ENCODE measurements at regions not wholly inside any gene's neighbourhood (a gene's known extent, or its start where the extent isn't known, plus 50 kb on each side); places are given as distances from the start of the nearest gene placed in this dataset.
"Not testable (repeated sequence)": the region's sequence is repeated elsewhere in the genome, so short reads cannot be mapped to it uniquely, and the experiment has no call there.

- ATAC-seq (replicated peaks in 6 of 8): peak in 3 of 8 experiments; percentile 15 to 34 (median 27)
- Histone ChIP-seq H3K4me1 (replicated peaks in 1 of 2) (no peaks in the 10 kb centered on the region), H3K27ac (no peak overlapping the region), H3K4me3 (no peak overlapping the region)
- 30 to 92% (median 65%) methylated on average over 1 to 2 of the region's 2 CpGs; no CpG with 5 or more reads in 1 of the 10 experiments for WGBS, 10 experiments
- in situ Hi-C loops (cut with MboI; ENCODE audit: low pct_unique_long_range_greater_than_20kb in 2 of 9, low sequenced_read_pairs in 9 of 9, unreplicated experiment in 9 of 9): no loop called here
Measured at GRCh38 chr7:34425631-34426384, 232.2 kb upstream of the NPSR1 start.

DNA sequence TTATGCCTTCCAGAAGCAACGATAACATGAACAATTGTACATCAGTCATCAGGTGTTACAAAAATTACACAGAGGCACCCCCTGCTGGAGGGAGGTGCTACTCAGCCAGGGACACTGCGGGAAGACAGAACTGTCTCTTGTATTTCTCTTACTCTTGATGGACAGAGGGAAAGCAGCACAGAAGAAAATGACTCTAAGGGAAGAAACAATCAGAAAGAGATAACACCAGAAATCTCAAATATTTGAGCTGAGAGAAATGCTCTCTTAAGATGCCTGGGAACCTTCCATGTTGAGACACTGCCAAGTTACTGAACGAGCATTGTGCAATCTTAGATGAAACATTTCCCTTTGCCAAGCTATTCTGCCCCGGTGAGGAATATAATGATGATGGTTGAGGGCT lies 227.6 kb upstream of the NPSR1 start:
- Histone ChIP-seq H3K27ac (no peak overlapping the region), H3K4me3 (no peak overlapping the region), H3K4me1 (replicated peaks in 1 of 2) (no peaks in the 10 kb centered on the region)
- in situ Hi-C loops (cut with MboI; ENCODE audit: low pct_unique_long_range_greater_than_20kb in 2 of 9, low sequenced_read_pairs in 9 of 9, unreplicated experiment in 9 of 9): no loop called here
- 15 to 100% (median 77%) methylated on average over 1 to 4 of the region's 4 CpGs; no CpG with 5 or more reads in 2 of the 10 experiments for WGBS, 10 experiments
- ATAC-seq (replicated peaks in 6 of 8): peak in 3 of 8 experiments; percentile 71 to 88 (median 74)

DNA sequence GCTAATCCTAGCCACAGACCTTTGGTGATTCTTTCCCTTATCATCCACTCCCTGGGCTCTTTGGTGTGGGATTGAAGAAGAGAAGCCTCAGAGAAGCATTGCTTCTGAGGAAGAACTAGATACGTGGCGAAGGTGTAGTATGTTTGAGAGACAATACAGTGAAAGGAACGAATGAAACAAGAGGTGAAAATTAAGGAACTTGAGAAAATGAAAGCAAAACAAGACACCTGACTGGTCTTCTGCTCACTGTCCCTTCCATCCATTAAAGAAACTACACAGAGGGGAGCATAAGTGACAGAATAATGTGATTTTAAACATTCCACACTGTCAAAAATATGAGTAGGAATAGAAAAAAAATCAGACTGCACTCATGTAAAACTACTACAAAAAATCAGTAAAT lies 219.6 kb upstream of the NPSR1 start:
- Histone ChIP-seq H3K4me3 (no peak overlapping the region), H3K4me1 (replicated peaks in 1 of 2) (no peaks in the 10 kb centered on the region), H3K27ac (no peak overlapping the region)
- in situ Hi-C loops (cut with MboI; ENCODE audit: low pct_unique_long_range_greater_than_20kb in 2 of 9, low sequenced_read_pairs in 9 of 9, unreplicated experiment in 9 of 9): no loop called here
- ATAC-seq (replicated peaks in 6 of 8): peak in 1 of 8 experiments; percentile 43
- WGBS, 10 experiments: 18 to 93% (median 61%) methylated on average over 3 of the region's 3 CpGs; no CpG with 5 or more reads in 1 of the 10 experiments

DNA sequence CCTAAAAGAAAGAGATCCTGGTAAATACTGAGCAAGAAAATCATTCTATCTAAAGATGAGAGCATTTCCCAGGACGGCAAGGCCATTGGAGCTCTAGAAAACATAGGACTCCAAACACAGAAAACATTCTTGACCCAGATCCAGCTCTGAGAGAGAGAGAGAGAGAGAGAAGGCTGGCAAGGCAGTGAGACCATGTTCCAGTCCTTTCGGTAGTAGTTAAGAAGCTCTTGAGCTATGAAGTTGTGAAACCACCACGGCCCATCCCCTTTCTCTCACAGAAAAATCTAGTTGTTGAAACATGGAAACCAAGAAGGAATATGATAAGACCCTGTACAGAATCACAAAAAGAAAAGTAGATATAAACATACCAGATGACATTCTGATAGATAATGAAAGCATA lies 212.4 kb upstream of the NPSR1 start:
- in situ Hi-C loops (cut with MboI; ENCODE audit: low pct_unique_long_range_greater_than_20kb in 2 of 9, low sequenced_read_pairs in 9 of 9, unreplicated experiment in 9 of 9): no loop called here
- no peaks in the 10 kb centered on the region for H3K4me1 ChIP-seq (replicated peaks in 1 of 2)
- no peak overlapping the region for H3K27ac ChIP-seq
- no peak overlapping the region for H3K4me3 ChIP-seq
- 25 to 100% (median 84%) methylated on average over 1 to 3 of the region's 3 CpGs for WGBS, 10 experiments
- ATAC-seq (replicated peaks in 6 of 8): no peak

DNA sequence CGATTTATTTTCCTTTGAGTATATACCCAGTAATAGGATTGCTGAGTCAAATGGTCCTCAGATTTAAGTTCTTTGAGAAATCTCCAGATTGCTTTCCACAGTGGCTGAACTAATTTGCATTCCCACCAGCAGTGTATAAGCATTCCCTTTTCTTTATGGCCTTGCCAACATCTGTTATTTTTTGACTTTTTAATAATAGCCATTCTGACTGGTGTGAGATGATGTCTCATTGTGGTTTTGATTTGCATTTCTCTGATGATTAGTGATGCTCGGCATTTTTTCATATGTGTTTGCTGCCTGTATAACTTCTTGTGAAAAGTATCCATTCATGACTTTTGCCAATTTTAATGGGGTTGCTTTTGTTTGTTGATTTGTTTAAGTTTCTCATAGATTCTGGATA lies 209.5 kb upstream of the NPSR1 start:
- 0 to 100% (median 56%) methylated on average over 1 to 2 of the region's 2 CpGs; no CpG with 5 or more reads in 1 of the 10 experiments for WGBS, 10 experiments
- H3K4me1 ChIP-seq (replicated peaks in 1 of 2); in situ Hi-C loops (cut with MboI; ENCODE audit: low pct_unique_long_range_greater_than_20kb in 2 of 9, low sequenced_read_pairs in 9 of 9, unreplicated experiment in 9 of 9); H3K27ac ChIP-seq; H3K4me3 ChIP-seq: not testable (repeated sequence)
- ATAC-seq (replicated peaks in 6 of 8): peak in 2 of 8 experiments; percentile 72 to 77

DNA sequence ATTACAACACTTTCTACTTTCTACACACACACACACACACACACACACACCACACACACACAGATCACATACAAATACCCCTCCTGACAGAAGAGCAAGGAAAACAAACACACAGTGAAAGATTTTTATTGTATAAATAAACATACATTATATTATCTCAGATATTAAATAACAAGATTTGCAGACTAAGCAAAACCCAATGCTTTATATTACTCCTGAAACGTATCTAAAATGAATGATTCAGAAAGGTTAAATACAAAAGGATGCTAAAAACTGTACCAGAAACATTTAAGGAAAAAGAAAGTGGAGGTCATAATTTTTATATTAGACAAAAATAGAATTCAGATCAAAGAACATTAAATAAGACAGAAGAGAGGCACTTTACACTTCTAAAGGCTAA lies 208.3 kb upstream of the NPSR1 start:
- no peak overlapping the region for H3K4me3 ChIP-seq
- H3K27ac ChIP-seq: no peak overlapping the region
- 18 to 100% (median 80%) methylated on average over 1 of the region's 1 CpG; no CpG with 5 or more reads in 1 of the 10 experiments for WGBS, 10 experiments
- H3K4me1 ChIP-seq (replicated peaks in 1 of 2): no peaks in the 10 kb centered on the region
- in situ Hi-C loops (cut with MboI; ENCODE audit: low pct_unique_long_range_greater_than_20kb in 2 of 9, low sequenced_read_pairs in 9 of 9, unreplicated experiment in 9 of 9): no loop called here
- no peak for ATAC-seq (replicated peaks in 6 of 8)

DNA sequence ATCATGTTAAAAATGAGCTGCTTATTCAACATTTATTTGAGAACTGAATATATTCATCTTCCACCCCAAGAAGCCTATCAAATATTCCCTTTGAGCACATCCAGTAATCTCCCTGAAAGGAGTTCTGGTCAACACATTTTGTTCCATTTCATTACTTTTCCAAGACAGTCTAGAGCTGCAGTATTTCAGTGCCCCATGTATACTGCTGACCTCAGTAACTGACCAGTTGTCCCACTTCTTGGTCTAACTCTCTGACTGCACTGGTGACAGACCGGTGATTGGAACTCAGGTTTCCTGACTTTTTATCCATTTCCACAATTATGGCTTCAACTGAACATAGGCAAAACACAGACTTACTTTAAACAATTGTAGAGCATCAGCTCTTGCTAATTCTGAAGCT lies 206.8 kb upstream of the NPSR1 start:
- no peak overlapping the region for H3K27ac ChIP-seq
- WGBS, 10 experiments: 57 to 100% (median 93%) methylated on average over 1 of the region's 1 CpG; no CpG with 5 or more reads in 4 of the 10 experiments
- no peaks in the 10 kb centered on the region for H3K4me1 ChIP-seq (replicated peaks in 1 of 2)
- H3K4me3 ChIP-seq: no peak overlapping the region
- in situ Hi-C loops (cut with MboI; ENCODE audit: low pct_unique_long_range_greater_than_20kb in 2 of 9, low sequenced_read_pairs in 9 of 9, unreplicated experiment in 9 of 9): no loop called here
- no peak for ATAC-seq (replicated peaks in 6 of 8)

DNA sequence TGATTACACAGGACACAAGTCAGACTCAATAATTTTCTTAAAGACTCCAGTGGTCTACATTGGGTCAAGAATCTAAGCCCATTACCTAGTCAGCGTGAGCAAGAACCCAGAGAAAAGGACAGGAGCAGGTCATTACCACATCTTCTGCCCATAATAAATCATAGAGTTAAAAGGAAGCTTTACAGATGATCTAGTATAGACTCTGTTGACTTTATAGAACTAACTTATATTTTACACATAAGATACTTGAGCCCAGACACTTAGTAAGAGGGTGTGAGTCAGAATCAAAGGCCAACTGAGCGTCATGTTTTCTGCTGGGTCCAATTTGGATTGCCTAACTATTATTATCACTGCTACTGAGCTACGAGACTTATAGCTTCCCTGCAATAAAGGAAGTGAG lies 206.1 kb upstream of the NPSR1 start:
- Histone ChIP-seq H3K4me1 (replicated peaks in 1 of 2) (no peaks in the 10 kb centered on the region), H3K27ac (no peak overlapping the region), H3K4me3 (no peak overlapping the region)
- in situ Hi-C loops (cut with MboI; ENCODE audit: low pct_unique_long_range_greater_than_20kb in 2 of 9, low sequenced_read_pairs in 9 of 9, unreplicated experiment in 9 of 9): no loop called here
- ATAC-seq (replicated peaks in 6 of 8): no peak
- 52 to 100% (median 80%) methylated on average over 1 to 3 of the region's 3 CpGs; no CpG with 5 or more reads in 3 of the 10 experiments for WGBS, 10 experiments

DNA sequence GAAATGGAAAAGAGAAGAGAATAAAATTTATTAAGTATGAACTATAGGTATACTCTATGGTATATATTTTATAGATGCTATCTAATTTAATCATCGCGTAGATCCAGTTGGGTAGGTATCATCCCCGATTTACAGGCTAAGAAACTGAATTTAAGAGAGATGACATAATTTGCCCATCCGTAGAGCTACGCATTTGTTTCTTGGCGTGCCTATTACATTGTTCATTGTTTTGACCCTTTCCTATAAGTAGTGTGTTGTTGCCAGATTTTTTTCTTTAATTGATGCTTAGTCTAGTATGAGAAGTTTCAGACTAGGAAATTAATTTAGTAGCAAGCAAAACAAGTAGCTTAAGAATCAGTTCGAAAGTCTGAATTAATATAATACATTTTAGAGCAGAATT lies 205.7 kb upstream of the NPSR1 start:
- in situ Hi-C loops (cut with MboI; ENCODE audit: low pct_unique_long_range_greater_than_20kb in 2 of 9, low sequenced_read_pairs in 9 of 9, unreplicated experiment in 9 of 9): no loop called here
- WGBS, 10 experiments: 67 to 100% (median 92%) methylated on average over 1 to 7 of the region's 7 CpGs
- Histone ChIP-seq H3K4me1 (replicated peaks in 1 of 2) (no peaks in the 10 kb centered on the region), H3K27ac (no peak overlapping the region), H3K4me3 (no peak overlapping the region)
- no peak for ATAC-seq (replicated peaks in 6 of 8)

GRCh38 chr7:34453150-34453549 lies 204.9 kb upstream of the NPSR1 start:
- peak in 1 of 8 experiments; percentile 43 for ATAC-seq (replicated peaks in 6 of 8)
- WGBS, 10 experiments: 8 to 100% (median 85%) methylated on average over 1 to 2 of the region's 2 CpGs
- in situ Hi-C loops (cut with MboI; ENCODE audit: low pct_unique_long_range_greater_than_20kb in 2 of 9, low sequenced_read_pairs in 9 of 9, unreplicated experiment in 9 of 9): no loop called here

GRCh38 chr7:34454381-34454780 lies 203.6 kb upstream of the NPSR1 start:
- no peak for ATAC-seq (replicated peaks in 6 of 8)
- H3K4me3 ChIP-seq: no peak overlapping the region
- no peak overlapping the region for H3K27ac ChIP-seq
- WGBS, 10 experiments: 48 to 100% (median 80%) methylated on average over 2 to 4 of the region's 4 CpGs; no CpG with 5 or more reads in 1 of the 10 experiments
- in situ Hi-C loops (cut with MboI; ENCODE audit: low pct_unique_long_range_greater_than_20kb in 2 of 9, low sequenced_read_pairs in 9 of 9, unreplicated experiment in 9 of 9): no loop called here
- H3K4me1 ChIP-seq (replicated peaks in 1 of 2): no peaks in the 10 kb centered on the region

More at GRCh38 chr7:34453150-34453549, 204.9 kb upstream of the NPSR1 start:
- no peak overlapping the region for H3K27ac ChIP-seq
- H3K4me3 ChIP-seq: no peak overlapping the region
- no peaks in the 10 kb centered on the region for H3K4me1 ChIP-seq (replicated peaks in 1 of 2)

DNA sequence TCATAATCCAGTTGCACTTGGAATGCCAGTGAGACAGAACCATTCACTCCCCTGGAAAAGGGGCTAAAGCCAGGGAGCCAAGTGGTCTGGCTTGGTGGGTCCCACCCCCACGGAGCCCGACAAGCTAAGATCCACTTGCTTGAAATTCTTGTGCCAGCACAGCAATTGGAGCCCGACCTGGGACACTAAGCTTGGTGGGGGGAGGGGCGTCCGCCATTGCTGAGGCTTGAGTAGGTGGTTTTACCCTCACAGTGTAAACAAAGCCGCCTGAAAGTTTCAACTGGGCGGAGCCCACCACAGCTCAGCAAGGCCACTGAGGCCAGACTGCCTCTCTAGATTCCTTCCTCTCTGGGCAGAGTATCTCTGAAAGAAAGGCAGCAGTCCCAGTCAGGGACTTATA lies 200.7 kb upstream of the NPSR1 start:
- Histone ChIP-seq H3K27ac (no peak overlapping the region), H3K4me1 (replicated peaks in 1 of 2) (no peaks in the 10 kb centered on the region), H3K4me3 (no peak overlapping the region)
- in situ Hi-C loops (cut with MboI; ENCODE audit: low pct_unique_long_range_greater_than_20kb in 2 of 9, low sequenced_read_pairs in 9 of 9, unreplicated experiment in 9 of 9): no loop called here
- WGBS, 10 experiments: 80 to 100% methylated on average over 1 to 3 of the region's 7 CpGs; no CpG with 5 or more reads in 8 of the 10 experiments
- ATAC-seq (replicated peaks in 6 of 8): no peak

- Histone ChIP-seq H3K27ac (no peak overlapping the region), H3K4me1 (replicated peaks in 1 of 2) (no peaks in the 10 kb centered on the region), H3K4me3 (no peak overlapping the region)
- 67 to 100% (median 88%) methylated on average over 1 of the region's 1 CpG; no CpG with 5 or more reads in 5 of the 10 experiments for WGBS, 10 experiments
- peak in 1 of 8 experiments; percentile 46 for ATAC-seq (replicated peaks in 6 of 8)
- in situ Hi-C loops (cut with MboI; ENCODE audit: low pct_unique_long_range_greater_than_20kb in 2 of 9, low sequenced_read_pairs in 9 of 9, unreplicated experiment in 9 of 9): no loop called here
Measured at GRCh38 chr7:34463830-34464229, 194.2 kb upstream of the NPSR1 start.

- in situ Hi-C loops (cut with MboI; ENCODE audit: low pct_unique_long_range_greater_than_20kb in 2 of 9, low sequenced_read_pairs in 9 of 9, unreplicated experiment in 9 of 9): no loop called here
- no peak overlapping the region for H3K4me3 ChIP-seq
- H3K27ac ChIP-seq: no peak overlapping the region
- no peak for ATAC-seq (replicated peaks in 6 of 8)
- no peaks in the 10 kb centered on the region for H3K4me1 ChIP-seq (replicated peaks in 1 of 2)
Measured at GRCh38 chr7:34471844-34472243, 186.2 kb upstream of the NPSR1 start.
